Renal cortex interstitium (tissue), 11 donors: ENCODE measurements at regions not wholly inside any gene's neighbourhood (a gene's known extent, or its start where the extent isn't known, plus 50 kb on each side); places are given as distances from the start of the nearest gene placed in this dataset.

Experiments used
- DNase-seq, 11 donors: peaks; one replicate each; pipeline ENCODE4 v3.0.0-alpha.2; 2013; ENCODE audit warnings: low read depth in 9 of 11, low spot score in 4 of 11; ENCODE audit errors: extremely low read depth in 1 of 11

DNA sequence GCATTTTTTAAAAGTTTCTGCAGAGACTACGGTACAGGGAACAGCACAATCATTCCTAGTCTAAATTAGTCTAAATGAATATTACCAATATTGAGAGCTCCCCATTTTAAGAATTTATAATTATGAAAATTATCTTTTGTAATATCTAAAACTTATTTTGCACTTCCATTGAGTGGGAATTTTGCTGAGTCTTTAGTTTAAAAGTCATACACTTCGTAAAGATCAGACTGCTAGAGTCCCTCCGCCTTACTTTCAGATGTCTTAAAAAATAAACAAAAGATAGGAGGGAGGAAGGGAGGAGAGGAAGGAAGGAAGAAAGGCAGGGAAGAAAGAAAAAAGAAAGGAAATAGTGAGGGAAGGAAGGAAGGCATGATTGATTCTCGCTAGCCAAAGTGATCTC is 278.2 kb upstream of the PRDM1 start:
- no peak for DNase-seq

DNA sequence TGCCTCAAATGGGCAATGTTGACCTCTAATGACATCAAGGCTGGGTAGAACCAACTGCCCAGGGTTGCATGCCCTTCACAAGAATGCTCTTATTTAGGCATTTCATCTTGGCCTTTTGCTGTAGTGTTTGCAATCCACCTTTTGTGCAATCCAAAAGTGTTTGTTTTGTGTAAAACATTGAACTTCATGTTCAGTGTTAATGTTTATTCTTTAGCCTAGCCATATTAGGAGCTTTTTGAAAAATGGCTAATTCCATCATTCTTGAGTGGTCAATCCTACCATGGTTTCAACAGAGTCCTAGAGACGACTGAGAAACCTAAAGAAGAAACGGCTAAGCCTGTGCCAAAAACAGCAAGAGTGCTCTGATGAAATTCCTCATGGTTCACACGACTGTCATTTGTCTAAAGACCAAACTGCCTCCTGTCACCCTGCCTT is 279.6 kb upstream of the PRDM1 start:
- no peak for DNase-seq

DNA sequence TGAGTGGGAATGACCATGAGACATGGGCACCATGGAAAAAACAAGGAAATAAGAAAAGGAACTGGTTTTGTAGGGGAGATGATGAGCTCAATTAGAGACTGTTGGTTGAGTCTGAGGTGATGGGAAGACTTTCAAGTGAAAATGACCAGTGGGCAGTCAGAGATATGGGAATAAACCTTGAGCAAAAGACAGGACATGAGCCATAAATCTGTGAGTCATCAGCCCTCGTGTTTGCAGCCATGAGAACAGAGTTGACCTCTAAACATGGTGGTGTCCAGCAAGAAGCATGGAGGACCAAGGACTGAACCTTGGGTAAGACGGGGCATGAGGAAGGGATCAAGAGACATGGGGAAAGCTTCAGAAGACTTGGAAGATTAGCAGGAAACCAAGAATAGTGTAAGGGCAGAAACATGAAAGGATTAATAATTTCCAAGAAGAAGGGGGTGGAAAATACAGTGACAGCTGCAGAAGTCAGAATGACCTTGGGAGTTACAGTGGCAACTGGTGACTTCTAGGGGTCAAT is 280.6 kb upstream of the PRDM1 start:
- no peak for DNase-seq

DNA sequence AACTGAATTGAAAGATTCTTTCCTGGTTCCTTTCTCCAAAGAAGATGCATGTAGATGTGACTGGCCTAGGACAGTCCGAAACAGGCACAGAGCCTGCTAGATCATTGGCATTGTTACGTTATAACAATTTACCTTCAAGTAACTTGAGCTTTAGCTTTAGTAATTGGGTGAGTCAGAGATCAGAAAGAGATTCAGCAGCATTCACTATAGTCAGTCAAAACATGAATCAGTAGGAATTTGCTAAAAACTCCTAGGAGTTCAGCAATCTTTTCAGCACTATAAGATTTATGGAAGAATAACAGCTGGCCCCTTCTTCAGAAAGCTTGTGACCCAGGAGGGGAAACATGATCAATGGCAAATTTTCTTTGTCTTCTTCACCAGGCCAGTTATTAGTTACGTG is 281.7 kb upstream of the PRDM1 start:
- no peak for DNase-seq

DNA sequence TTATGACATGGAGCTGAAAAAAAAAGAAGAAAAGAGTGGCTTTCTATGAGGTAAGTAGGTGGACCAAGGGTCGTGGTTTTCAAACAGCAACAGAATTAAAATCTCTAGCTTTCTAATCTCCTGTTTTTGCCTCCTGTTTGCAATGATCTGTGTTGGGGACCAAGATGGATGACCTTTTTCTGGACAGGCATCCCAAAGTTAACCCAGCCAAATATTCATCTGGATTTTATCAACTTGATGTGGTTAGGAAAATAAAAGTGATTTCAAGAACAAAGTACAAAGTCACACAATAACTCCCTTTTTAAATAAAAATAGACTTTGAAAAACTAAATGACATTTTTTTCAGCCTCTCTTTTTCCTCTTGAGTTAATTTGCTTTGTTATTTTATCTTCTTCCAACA is 282.1 kb upstream of the PRDM1 start:
- no peak for DNase-seq

DNA sequence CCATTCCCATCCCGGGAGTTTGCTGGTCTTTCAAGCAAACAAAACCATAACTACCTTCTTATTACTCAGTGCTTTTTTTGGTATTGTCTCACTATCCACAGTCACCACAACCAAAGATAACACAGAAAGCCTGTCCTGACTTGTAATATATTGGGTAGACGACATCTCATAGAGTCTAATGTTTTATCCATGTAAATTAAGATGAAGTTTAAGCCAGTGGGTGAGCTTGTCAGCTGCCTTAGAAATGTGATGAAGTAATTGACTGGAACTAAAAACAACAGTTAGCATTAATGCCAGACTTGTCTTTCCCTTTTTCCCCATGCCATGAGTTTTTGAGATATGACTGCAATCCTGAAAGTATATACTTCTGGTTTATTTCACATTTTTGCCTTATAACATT is 282.7 kb upstream of the PRDM1 start:
- DNase-seq: no peak

DNA sequence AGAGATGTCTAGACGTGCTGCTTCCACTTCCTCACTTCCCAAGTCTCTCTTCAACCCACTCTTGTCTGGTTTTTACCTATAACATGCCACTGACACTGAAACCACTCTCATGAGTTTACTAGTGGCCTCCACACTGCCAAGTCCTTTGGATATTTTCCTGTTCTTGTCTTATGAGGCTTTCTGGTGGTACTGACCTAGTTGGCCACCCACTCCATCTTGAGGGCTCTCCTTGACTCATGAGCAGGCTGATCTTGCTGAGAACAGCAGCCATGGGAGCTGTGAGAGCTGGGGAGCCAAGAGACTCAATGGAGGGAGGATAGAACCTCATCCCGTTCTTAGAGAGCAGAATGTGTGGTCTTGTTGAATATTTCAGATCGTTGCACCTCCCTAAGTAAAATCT is 283.4 kb upstream of the PRDM1 start:
- DNase-seq: no peak

DNA sequence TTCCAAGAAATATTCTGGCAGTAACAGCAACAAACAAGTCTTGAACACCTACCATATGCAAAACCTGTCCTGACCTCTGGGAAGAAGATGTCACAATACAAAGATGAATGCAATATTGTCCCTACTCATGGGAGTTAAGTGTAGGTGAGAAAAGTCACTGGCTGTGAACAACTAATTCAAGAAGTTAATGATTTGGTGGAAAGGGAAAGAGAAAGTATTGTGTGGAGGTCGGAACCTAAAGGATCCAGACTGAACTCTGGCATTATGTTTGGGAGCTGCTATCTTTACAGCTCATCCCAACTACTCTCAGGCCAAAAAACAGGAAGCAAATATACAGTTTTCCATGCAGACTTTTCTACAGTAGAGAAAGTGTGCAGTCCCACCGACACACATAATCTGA is 285.3 kb upstream of the PRDM1 start:
- no peak for DNase-seq

DNA sequence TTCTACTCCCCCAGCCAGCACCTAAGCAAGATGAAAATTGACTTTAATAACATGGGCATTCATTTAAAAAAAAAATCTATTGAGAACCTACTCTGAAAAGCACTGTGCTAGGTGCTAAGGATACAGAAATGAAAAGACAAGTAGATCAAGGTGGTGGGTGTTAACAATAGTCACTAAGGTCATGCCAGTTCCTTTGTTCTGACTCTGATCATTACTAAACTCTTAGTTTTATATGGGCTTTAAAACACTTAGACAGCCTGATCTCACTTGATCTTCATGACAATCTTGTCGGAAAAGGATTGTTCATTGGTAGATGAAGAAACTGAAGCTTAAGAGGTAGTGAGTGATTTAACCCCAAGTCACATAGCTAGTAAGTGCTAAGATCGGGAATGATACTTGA is 285.7 kb upstream of the PRDM1 start:
- DNase-seq: no peak

DNA sequence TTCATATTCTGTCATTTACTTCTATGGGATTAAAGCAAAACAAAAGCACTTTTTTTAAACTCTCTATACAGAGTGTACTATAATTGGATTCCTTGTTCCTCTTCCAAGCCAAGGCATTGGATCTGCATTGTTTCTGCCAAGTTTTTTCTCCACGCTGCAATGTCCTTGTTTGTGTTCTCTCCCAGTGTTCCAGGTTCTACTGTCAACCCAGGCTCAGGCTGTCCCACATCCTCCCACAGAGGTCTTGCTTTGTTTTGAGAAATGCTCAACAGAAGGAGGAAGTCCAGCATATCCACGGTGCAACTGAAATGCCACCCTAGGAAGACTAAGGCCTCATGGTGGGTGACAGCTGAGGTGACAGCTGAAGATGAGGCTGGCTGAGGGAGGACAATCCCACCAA is 287.1 kb upstream of the PRDM1 start:
- DNase-seq: no peak

DNA sequence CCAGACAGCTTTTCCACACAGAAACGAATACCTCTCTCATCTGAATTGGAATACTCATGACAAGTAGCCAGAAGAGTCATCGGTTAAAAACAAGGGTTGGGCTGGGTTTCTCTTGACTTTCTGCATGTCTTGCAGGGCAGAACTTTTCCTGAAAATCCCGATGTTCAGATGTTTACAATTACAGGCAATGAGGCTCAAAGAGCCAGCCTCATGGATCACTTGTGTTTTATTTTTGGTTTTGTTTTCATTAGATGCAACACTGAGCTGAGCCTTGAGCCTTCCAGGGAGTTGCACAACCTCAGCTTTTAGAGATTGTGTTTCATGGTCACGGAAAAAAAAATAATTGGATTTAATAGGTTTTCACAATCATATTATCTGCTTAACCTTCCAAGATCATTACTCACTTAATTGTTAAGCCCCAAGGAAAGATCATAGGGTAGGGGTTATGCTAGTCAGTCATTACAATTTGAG is 288.1 kb upstream of the PRDM1 start:
- DNase-seq: no peak

DNA sequence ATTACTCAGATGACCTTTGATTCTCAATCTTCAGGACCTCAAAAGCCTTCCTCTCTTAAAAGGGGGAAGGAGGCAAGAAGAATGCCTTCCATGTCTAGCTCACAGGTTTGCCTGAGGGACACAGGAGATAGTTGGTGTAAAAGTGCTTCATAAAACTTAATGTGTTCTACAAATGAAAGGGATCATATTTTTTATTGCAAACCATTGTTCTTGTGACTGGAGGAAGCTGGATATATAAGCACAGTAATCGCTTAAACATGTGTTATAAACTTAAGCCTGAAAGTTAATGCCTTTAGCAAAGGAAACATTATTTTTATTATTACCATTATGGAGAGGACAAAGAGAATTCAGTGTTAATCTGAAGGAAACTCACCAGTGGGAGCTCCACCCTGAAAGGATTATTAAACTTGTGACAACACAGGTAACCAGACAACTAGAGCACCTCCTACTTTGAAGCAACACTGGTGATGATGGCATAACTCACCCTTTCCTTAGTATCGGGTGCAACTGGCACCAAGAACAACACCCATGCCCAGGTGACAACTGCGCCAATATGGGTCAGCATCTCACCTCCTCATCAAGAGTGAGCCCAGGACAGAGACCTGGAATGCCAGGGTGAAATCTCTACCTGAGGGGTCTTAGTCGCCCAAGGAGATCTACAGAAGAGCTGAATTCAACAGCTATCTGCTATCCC is 288.7 kb upstream of the PRDM1 start:
- no peak for DNase-seq

DNA sequence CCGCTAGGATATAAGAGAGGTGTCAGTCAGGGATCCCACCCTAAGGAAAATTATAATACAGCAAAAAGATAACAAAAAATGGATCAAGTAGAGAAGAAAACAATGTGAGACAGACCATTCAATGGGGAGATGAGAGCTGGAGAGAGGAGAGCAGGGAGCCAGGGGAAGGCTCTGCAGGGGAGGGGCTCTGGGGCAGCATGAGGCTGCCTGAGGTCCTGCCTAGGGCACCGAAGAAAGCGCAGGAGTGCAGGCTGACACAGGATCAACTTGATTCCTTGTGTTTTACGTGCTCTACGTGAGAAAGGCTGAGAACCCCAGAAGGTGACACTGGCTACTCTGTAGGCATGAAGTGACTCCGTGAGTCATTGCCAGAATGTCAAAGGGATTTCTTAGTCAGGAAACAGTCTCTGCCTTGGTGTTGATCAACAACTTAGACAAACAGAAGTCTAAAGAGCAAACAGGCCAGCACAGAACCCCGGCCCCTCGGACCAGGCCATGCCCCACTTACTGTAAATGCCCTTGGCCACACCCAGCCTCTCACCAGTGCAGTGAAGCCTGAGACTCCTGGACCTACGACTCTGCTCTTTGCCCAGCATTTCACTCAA is 290.1 kb upstream of the PRDM1 start:
- no peak for DNase-seq

DNA sequence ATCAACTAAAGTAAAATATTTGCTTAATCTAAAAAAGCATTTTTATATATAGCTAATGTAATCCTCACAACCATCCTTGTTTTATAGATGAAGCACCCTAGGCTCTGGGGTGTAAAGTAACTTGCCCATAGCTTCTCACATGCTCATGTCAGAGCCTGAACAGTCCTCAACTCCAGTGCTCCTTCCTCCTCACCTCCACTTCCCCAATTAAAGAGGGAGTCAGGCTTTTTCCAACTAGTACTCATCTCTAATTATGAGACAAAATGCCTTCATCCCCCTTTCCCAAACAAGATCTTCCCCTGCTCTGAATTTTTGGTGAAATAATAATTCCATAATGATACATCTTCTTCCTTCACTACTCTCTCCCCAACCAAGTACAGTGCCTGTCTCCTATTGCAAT is 290.8 kb upstream of the PRDM1 start:
- DNase-seq: no peak

DNA sequence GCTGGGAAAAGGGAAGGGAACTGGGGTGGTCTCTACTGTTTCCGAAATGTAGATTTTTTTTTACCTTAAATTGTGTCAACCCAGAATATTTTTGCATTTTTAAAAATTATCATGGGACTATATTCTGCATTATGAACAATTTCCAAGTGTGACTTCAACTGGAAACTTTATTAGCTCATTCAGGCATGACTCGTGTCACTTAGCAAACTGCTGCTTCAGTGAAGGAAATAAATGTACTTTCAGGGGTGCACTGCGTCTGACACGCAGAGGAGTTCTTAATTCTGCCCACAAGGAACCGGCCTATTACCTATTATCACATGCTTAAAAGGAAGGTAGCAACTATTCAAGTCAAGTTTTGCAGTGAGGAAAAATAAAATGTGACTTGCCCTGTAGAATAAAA is 291.3 kb upstream of the PRDM1 start:
- DNase-seq: no peak

DNA sequence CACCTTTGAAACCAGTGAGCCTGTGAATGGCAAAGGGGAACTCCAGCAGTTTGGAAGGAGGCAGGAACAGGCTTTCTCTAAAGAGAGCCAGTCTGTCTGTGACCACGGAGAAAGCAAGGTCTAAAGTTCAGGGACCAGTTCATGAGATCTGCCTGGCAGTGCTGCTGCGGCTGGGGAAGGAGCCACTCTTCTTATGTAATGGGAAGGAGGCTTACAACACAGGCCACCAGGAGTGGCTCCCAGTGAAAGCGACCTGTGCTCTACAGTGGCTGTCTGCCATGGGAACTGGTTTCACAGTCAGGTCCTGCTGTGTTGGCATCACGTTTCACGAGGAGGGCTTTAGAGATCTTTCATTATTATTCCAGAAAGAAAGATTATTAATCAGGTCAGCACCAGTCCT is 291.9 kb upstream of the PRDM1 start:
- peak in 2 of 11 donors; percentile 5 to 25 for DNase-seq

DNA sequence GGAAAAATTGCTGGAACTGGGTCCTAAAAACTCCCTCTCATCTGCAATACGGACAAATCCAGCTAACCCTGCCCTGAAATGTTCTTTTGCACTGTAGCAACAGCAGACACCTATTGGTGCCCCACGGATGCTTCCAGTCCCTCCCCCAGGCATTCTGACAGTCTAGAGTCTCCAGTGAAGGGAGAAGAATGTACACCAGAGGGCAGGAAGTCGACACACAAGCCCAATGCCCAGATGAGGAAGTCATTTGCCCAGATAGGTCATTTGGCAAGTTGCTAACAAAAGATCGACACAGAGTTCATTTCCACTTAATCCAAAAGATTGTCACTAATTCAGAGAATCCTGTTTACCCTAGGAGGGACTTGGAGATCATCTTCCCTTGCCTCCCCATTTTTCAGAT is 293.0 kb upstream of the PRDM1 start:
- no peak for DNase-seq

DNA sequence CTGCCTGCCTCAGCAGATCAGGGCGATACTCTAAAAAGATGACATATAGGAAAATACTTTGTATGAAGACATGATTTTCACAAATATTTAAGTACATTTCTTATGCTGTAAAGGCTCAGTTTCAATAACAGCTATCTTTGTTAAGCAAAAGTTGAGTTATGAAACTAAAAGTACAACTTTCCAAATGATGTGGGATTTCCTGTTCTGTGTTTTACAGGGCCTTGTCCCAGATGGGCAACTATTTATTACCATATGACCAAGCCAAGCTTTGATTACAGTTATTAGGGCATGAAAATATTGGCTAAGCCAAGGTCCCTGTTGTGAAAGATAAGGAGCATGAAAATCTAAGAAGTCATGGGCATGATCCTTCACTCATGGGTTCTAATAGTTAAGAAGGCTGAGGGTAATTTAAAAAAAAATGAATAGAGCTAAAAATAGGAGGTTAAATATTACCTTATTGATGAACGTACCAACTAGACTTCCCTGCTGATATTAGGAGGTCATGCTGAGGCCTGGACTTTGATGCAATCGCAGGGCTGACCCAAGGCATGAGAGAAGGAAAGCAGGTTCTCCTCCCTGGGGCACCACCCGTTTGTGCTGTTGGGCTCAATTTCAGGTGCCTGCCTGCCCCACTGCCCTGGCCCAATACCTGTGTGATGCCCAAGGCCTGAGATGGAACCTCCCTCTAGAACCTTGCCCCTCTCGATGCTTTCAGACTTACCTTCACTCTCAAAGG is 294.4 kb upstream of the PRDM1 start:
- no peak for DNase-seq

DNA sequence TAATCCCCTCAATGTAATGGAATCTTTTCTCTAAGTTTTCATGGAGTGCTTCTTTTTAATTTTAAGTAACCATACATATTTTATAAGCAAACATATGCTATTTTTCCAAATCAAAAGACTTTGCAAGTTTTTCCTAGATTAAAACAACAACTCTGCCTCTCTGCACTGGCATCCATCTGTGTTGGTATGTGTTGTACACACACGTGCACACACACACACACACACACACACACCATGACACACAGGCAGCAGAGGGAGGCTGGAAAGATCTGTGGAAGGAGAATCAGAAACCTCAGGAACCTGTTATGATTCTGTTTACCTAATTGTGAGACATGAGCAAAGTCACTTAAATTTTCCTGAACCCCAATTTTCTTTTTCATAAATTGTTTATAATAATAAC is 295.0 kb upstream of the PRDM1 start:
- DNase-seq: no peak

DNA sequence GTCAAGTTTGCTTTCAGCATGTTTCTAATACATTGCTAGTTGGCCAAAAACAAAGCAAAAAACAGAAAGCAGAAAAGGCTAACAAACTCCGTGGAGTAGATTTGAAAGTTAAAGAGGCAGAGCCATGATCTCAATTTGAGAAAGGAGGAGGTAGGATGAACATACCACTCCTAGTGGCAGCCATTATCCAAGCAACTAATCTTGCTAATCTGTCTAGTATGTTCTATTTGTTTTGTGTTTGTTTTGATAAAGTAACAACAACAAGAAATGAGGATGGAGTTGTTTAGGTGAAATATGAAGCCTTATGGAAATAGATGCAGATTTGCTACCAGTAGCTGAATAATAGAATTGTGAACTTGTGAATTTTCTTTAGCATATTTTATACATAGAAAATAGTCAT is 295.5 kb upstream of the PRDM1 start:
- DNase-seq: no peak
